SK-N-MC (cell line): ENCODE measurements at regions not wholly inside any gene's neighbourhood (a gene's known extent, or its start where the extent isn't known, plus 50 kb on each side); places are given as distances from the start of the nearest gene placed in this dataset.
"Not testable (repeated sequence)": the region's sequence is repeated elsewhere in the genome, so short reads cannot be mapped to it uniquely, and the experiment has no call there.

Source experiments
- EZH2 ChIP-seq: fragments of 200-600 bp; sonication (generic); IDR thresholded peaks from one replicate; pipeline ENCODE4 v1.6.1; 2017; ENCODE audit warnings: antibody characterized with exemption
- POLR2AphosphoS5 ChIP-seq: IDR thresholded peaks from 2 replicates; pipeline ENCODE4 v1.6.1; 2012; ENCODE audit warnings: mild to moderate bottlenecking, low read depth, low read length, borderline replicate concordance

DNA sequence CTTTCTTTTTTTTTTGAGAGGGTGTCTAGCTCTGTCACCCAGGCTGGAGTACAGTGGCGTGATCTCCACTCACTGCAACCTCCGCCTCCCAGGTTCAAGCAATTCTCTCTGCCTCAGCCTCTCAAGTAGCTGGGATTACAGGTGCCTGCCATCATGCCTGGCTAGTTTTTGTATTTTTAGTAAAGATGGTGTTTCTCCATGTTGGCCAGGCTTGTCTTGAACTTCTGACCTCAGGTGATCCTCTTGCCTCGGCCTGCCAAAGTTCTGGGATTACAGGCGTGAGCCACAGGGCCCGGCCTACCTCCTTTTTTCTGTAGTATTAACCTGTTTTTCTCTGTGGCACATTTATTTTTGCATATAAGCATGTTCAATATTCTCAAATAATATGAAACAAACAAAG is 90.1 kb upstream of the PNPT1 start:
- TF ChIP-seq POLR2AphosphoS5, EZH2: not testable (repeated sequence)
